Thyroid gland (tissue), 4 donors: ENCODE measurements at regions not wholly inside any gene's neighbourhood (a gene's known extent, or its start where the extent isn't known, plus 50 kb on each side); places are given as distances from the start of the nearest gene placed in this dataset.

ENCODE experiments used
- CTCF ChIP-seq, 6 experiments: fragments of 200-600 bp in 3 of 6; fragments of 450-650 bp in 3 of 6; sonication (generic) in 3 of 6; IDR thresholded peaks; one replicate each; pipeline ENCODE4 v1.5.1; 2016 to 2019; ENCODE audit warnings: antibody characterized with exemption in 6 of 6, mild to moderate bottlenecking in 2 of 6, inconsistent platforms in 1 of 6, moderate library complexity in 1 of 6
- POLR2A ChIP-seq, 2 donors: fragments of 450-650 bp; IDR thresholded peaks; one replicate each; pipeline ENCODE4 v1.6.1; 2017; ENCODE audit warnings: antibody characterized with exemption in 2 of 2, mild to moderate bottlenecking in 2 of 2, moderate library complexity in 1 of 2

- TF ChIP-seq CTCF (IDR thresholded peaks at IDR 0.05) (no peak), POLR2A (IDR thresholded peaks at IDR 0.05) (no peak)
Measured at GRCh38 chr2:217252181-217252580, 392.3 kb upstream of the TNP1 start.
